ENCODE measurements at regions not wholly inside any gene's neighbourhood (a gene's known extent, or its start where the extent isn't known, plus 50 kb on each side); places are given as distances from the start of the nearest gene placed in this dataset.

DNA sequence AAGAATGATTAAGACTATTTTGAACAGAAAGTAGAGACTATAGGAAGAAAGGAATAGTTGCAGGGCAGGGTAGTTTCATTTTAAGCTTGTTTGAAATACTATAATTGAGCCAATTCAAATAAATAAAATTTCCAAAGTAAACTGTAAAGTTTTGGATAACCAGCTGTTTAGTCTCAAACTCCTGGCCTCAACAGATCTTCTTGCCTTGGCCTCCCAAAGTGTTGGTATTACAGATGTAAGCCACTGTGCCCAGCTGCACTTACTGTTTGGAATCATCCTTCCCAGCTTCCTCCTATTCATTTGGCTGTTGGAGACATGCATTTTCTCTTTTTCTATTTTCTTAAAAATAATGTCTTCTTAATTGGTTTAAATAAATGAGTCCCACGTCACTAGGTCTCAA lies 231.0 kb downstream of the NNT start:
- H3K27me3 ChIP-seq (ENCODE audit: insufficient read depth, low read length): no peaks in the 10 kb centered on the region
- H3K36me3 ChIP-seq (ENCODE audit: control insufficient read depth in 1 of 2, insufficient read depth in 2 of 2, low read length in 2 of 2): no peaks in the 10 kb centered on the region
- no TSS peak for BruUV-seq (replicated peaks)
- no peak overlapping the region for H3K4me2 ChIP-seq (ENCODE audit: low read length)
- intact Hi-C loops (cut with micrococcal nuclease): no loop called here
- no peak overlapping the region for H3K9ac ChIP-seq (ENCODE audit: low read length)
- ChIA-PET RAD21 (ENCODE audit: low non-redundant PET in 1 of 2, low total read pairs in 2 of 2, uncharacterized antibody in 2 of 2, unreplicated experiment in 2 of 2) (no interaction called here), POLR2A (no interaction called here), CTCF (no interaction called here)
- ATAC-seq: no peak
- H3K9me2 ChIP-seq (ENCODE audit: insufficient read depth): no peaks in the 10 kb centered on the region
- no peak for DNase-seq (ENCODE audit: low read depth, low spot score)
- TF ChIP-seq ZNF274 (IDR thresholded peaks at IDR 0.05; ENCODE audit: low read depth, low read length) (no peak), YY1 (IDR thresholded peaks at IDR 0.05; ENCODE audit: extremely low read depth, insufficient replicate concordance, low read depth, low read length) (no peak), EGR1 (IDR thresholded peaks at IDR 0.05; ENCODE audit: low read depth) (no peak), EZH2 (IDR thresholded peaks at IDR 0.05) (no peak), SP1 (IDR thresholded peaks at IDR 0.05; ENCODE audit: low read depth) (no peak), POLR2A (IDR thresholded peaks at IDR 0.05; ENCODE audit: borderline replicate concordance, extremely low read depth, insufficient read depth, insufficient read length) (no peak), TCF7L2 (IDR thresholded peaks at IDR 0.05; ENCODE audit: borderline replicate concordance, extremely low read depth, insufficient read depth, insufficient read length) (no peak), ZBTB33 (IDR thresholded peaks at IDR 0.05; ENCODE audit: extremely low read depth, insufficient replicate concordance, low read length) (no peak), CBX3 (IDR thresholded peaks at IDR 0.05; ENCODE audit: low read depth) (no peak), FOSL1 (IDR thresholded peaks at IDR 0.05; ENCODE audit: low read depth) (no peak), SIN3A (IDR thresholded peaks at IDR 0.05; ENCODE audit: low read depth) (no peak), SRF (IDR thresholded peaks at IDR 0.05; ENCODE audit: low read depth) (no peak), JUND (IDR thresholded peaks at IDR 0.05) (no peak), CEBPB (IDR thresholded peaks at IDR 0.05; ENCODE audit: low read depth) (no peak), EZH2phosphoT487 (IDR thresholded peaks at IDR 0.05; ENCODE audit: borderline replicate concordance) (no peak)
- TF ChIP-seq, protein P1, sequence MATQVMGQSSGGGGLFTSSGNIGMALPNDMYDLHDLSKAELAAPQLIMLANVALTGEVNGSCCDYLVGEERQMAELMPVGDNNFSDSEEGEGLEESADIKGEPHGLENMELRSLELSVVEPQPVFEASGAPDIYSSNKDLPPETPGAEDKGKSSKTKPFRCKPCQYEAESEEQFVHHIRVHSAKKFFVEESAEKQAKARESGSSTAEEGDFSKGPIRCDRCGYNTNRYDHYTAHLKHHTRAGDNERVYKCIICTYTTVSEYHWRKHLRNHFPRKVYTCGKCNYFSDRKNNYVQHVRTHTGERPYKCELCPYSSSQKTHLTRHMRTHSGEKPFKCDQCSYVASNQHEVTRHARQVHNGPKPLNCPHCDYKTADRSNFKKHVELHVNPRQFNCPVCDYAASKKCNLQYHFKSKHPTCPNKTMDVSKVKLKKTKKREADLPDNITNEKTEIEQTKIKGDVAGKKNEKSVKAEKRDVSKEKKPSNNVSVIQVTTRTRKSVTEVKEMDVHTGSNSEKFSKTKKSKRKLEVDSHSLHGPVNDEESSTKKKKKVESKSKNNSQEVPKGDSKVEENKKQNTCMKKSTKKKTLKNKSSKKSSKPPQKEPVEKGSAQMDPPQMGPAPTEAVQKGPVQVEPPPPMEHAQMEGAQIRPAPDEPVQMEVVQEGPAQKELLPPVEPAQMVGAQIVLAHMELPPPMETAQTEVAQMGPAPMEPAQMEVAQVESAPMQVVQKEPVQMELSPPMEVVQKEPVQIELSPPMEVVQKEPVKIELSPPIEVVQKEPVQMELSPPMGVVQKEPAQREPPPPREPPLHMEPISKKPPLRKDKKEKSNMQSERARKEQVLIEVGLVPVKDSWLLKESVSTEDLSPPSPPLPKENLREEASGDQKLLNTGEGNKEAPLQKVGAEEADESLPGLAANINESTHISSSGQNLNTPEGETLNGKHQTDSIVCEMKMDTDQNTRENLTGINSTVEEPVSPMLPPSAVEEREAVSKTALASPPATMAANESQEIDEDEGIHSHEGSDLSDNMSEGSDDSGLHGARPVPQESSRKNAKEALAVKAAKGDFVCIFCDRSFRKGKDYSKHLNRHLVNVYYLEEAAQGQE (IDR thresholded peaks at IDR 0.05; ENCODE audit: low read depth): no peak
- TF ChIP-seq, protein P2, sequence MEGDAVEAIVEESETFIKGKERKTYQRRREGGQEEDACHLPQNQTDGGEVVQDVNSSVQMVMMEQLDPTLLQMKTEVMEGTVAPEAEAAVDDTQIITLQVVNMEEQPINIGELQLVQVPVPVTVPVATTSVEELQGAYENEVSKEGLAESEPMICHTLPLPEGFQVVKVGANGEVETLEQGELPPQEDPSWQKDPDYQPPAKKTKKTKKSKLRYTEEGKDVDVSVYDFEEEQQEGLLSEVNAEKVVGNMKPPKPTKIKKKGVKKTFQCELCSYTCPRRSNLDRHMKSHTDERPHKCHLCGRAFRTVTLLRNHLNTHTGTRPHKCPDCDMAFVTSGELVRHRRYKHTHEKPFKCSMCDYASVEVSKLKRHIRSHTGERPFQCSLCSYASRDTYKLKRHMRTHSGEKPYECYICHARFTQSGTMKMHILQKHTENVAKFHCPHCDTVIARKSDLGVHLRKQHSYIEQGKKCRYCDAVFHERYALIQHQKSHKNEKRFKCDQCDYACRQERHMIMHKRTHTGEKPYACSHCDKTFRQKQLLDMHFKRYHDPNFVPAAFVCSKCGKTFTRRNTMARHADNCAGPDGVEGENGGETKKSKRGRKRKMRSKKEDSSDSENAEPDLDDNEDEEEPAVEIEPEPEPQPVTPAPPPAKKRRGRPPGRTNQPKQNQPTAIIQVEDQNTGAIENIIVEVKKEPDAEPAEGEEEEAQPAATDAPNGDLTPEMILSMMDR (IDR thresholded peaks at IDR 0.05 in 2 of 3, conservative IDR thresholded peaks at IDR 0.05 in 1 of 3; ENCODE audit: borderline replicate concordance in 1 of 3, insufficient read depth in 1 of 3, low read depth in 2 of 3, low read length in 2 of 3): no peak
- H4K20me1 ChIP-seq (ENCODE audit: insufficient read depth): no peaks in the 10 kb centered on the region
- no peak overlapping the region for H3K27ac ChIP-seq (ENCODE audit: low read depth, low read length)
- H3K9me3 ChIP-seq (ENCODE audit: control insufficient read depth in 1 of 2, insufficient read depth in 1 of 2, low read depth in 1 of 2, low read length in 2 of 2): no peaks in the 10 kb centered on the region
- no peaks in the 10 kb centered on the region for H3K79me2 ChIP-seq (ENCODE audit: insufficient read depth, low read length)
- H2AFZ ChIP-seq (ENCODE audit: low read depth, low read length, poor library complexity, severe bottlenecking): no peak overlapping the region
- no peak overlapping the region for H3K4me3 ChIP-seq (replicated peaks in 1 of 2; ENCODE audit: low read depth in 1 of 2, low read length in 2 of 2)
- no peaks in the 10 kb centered on the region for H3K4me1 ChIP-seq (ENCODE audit: control insufficient read depth in 1 of 2, insufficient read depth in 2 of 2, low read length in 2 of 2)
